Spleen (tissue), 7 donors: ENCODE measurements at regions not wholly inside any gene's neighbourhood (a gene's known extent, or its start where the extent isn't known, plus 50 kb on each side); places are given as distances from the start of the nearest gene placed in this dataset.

Experiments used
- CTCF ChIP-seq, 11 experiments: fragments of 200-600 bp in 7 of 11; fragments of 450-650 bp in 4 of 11; sonication (generic) in 4 of 11; IDR thresholded peaks in 8 of 11; conservative IDR thresholded peaks in 3 of 11; 1 replicate in 7 of 11; 2 replicates in 4 of 11; pipeline versions ENCODE4 v1.4.0 to v1.8.0; 2016 to 2021; ENCODE audit warnings: antibody characterized with exemption in 11 of 11, inconsistent platforms in 4 of 11, mild to moderate bottlenecking in 1 of 11
- POLR2A ChIP-seq, 3 donors: fragments of 450-650 bp; IDR thresholded peaks; one replicate each; pipeline ENCODE4 v1.5.1; 2017; ENCODE audit warnings: antibody characterized with exemption in 3 of 3, mild to moderate bottlenecking in 1 of 3
- donor health status: DM: no; HTN: no; CAD: no; lungs with moderate emphysema.
- donor health status: DM: no; HTN: no; CAD: no.
- donor health status: DM: no; HTN: no; CAD: no.

- TF ChIP-seq CTCF (IDR thresholded peaks at IDR 0.05 in 8 of 11, conservative IDR thresholded peaks at IDR 0.05 in 3 of 11), result no peak
- TF ChIP-seq POLR2A (IDR thresholded peaks at IDR 0.05), result no peak
Measured at GRCh38 chr12:107447336-107447735, 238.3 kb upstream of the PWP1 start.
